ENCODE measurements at regions not wholly inside any gene's neighbourhood (a gene's known extent, or its start where the extent isn't known, plus 50 kb on each side); places are given as distances from the start of the nearest gene placed in this dataset.

DNA sequence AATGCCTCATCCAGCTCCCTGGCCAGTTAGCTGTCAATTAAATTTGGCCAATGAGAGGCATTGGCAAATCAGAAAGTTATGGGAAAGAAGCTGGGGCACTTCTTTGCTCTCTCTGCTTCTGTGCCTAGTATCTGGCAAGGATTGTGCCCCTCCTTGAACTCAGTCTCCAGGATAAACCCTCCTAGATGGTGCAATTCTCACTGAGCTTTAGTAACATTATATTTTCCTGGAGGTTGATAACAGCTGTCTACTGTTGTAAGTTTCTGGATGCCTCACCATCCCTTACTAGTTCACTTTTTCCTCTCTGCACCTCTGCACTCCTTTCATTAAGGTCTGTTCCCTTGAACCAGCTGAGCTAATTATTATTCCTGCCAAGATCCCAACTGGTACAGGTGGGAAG lies 329.5 kb downstream of the MFSD1 start:
- no peak for TF ChIP-seq EZH2 (IDR thresholded peaks at IDR 0.05; ENCODE audit: low read depth, unreplicated experiment)
- TF ChIP-seq POLR2AphosphoS5 (IDR thresholded peaks at IDR 0.05; ENCODE audit: low read depth) = no peak
- no peak for TF ChIP-seq CTCF (conservative IDR thresholded peaks at IDR 0.05; ENCODE audit: low read depth in 2 of 2)
- no peak for TF ChIP-seq REST (IDR thresholded peaks at IDR 0.05; ENCODE audit: unreplicated experiment)
- TF ChIP-seq EZH2phosphoT487 (IDR thresholded peaks at IDR 0.05; ENCODE audit: unreplicated experiment) = no peak
- TF ChIP-seq ZNF114 (CRISPR knock-in tag; IDR thresholded peaks at IDR 0.05) = no peak
- no peak for TF ChIP-seq JUNB (IDR thresholded peaks at IDR 0.05; ENCODE audit: unreplicated experiment)
- no peak for TF ChIP-seq ZNF331 (CRISPR knock-in tag; IDR thresholded peaks at IDR 0.05; ENCODE audit: low read depth)
- no peak for TF ChIP-seq CREB1 (CRISPR knock-in tag; IDR thresholded peaks at IDR 0.05; ENCODE audit: low read depth)
- no peak for TF ChIP-seq NANOG (IDR thresholded peaks at IDR 0.05; ENCODE audit: borderline replicate concordance)
- TF ChIP-seq ZNF462 (CRISPR knock-in tag; IDR thresholded peaks at IDR 0.05) = no peak
- TF ChIP-seq, protein P1, sequence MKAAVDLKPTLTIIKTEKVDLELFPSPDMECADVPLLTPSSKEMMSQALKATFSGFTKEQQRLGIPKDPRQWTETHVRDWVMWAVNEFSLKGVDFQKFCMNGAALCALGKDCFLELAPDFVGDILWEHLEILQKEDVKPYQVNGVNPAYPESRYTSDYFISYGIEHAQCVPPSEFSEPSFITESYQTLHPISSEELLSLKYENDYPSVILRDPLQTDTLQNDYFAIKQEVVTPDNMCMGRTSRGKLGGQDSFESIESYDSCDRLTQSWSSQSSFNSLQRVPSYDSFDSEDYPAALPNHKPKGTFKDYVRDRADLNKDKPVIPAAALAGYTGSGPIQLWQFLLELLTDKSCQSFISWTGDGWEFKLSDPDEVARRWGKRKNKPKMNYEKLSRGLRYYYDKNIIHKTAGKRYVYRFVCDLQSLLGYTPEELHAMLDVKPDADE (IDR thresholded peaks at IDR 0.05) = no peak
